Osteocyte (in vitro differentiated cells): ENCODE measurements at regions not wholly inside any gene's neighbourhood (a gene's known extent, or its start where the extent isn't known, plus 50 kb on each side); places are given as distances from the start of the nearest gene placed in this dataset.

Source experiments
- DNase-seq: peaks from one replicate; pipeline ENCODE4 v3.0.0; 2021; ENCODE audit warnings: mixed read lengths; ENCODE audit not compliant: unreplicated experiment; ENCODE audit errors: extremely low spot score
- H3K27ac Mint-ChIP-seq: one replicate; pipeline ENCODE4 v1.8.0; 2021; ENCODE audit warnings: mild to moderate bottlenecking, mixed read lengths; ENCODE audit not compliant: unreplicated experiment
- H3K27me3 Mint-ChIP-seq: one replicate; pipeline ENCODE4 v1.8.0; 2021; ENCODE audit warnings: mixed read lengths; ENCODE audit not compliant: unreplicated experiment
- H3K36me3 Mint-ChIP-seq: one replicate; pipeline ENCODE4 v1.8.0; 2021; ENCODE audit warnings: mixed read lengths; ENCODE audit not compliant: unreplicated experiment
- H3K4me1 Mint-ChIP-seq: one replicate; pipeline ENCODE4 v1.8.0; 2021; ENCODE audit warnings: mixed read lengths; ENCODE audit not compliant: unreplicated experiment
- H3K4me3 Mint-ChIP-seq: one replicate; pipeline ENCODE4 v1.8.0; 2021; ENCODE audit warnings: mild to moderate bottlenecking, moderate library complexity, mixed read lengths; ENCODE audit not compliant: unreplicated experiment
- H3K9me3 Mint-ChIP-seq: one replicate; pipeline ENCODE4 v1.8.0; 2021; ENCODE audit warnings: mixed read lengths; ENCODE audit not compliant: unreplicated experiment
- CTCF ChIP-seq: fragments of 200-600 bp; sonication (generic); IDR thresholded peaks from 2 replicates; pipeline ENCODE4 v1.5.0; 2021; ENCODE audit warnings: antibody characterized with exemption, mild to moderate bottlenecking, moderate library complexity

DNA sequence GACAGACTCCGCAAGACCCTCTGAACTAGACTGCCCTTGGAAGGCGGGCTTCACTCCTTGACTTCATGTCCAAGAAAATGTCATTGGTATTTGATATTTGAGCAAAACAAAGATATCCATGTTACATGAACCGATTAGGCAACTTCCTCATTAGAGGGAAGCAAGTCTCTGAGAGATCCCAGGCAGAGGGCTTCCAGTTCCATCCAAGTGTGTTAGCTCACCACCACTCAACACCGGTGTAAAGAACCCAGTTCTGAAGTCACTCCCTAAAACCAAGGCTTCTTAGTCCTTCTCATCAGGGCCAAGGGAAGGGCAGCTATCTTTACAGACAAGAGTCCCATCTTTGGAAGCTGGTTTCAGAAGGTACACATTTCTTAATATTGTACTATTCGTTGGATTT lies 87.2 kb upstream of the CDKN3 start:
- DNase-seq = no peak
- H3K27ac Mint-ChIP-seq = no peak overlapping the region
- H3K27me3 Mint-ChIP-seq = peaks cover 4% of the 10 kb centered on the region
- H3K9me3 Mint-ChIP-seq = no peaks in the 10 kb centered on the region
- peaks cover 20% of the 10 kb centered on the region for H3K4me1 Mint-ChIP-seq
- no peaks in the 10 kb centered on the region for H3K36me3 Mint-ChIP-seq
- no peak overlapping the region for H3K4me3 Mint-ChIP-seq
- TF ChIP-seq CTCF = no peak

- no peak overlapping the region for H3K27ac Mint-ChIP-seq
- no peaks in the 10 kb centered on the region for H3K36me3 Mint-ChIP-seq
- TF ChIP-seq CTCF = no peak
- H3K27me3 Mint-ChIP-seq = no peaks in the 10 kb centered on the region
- no peaks in the 10 kb centered on the region for H3K9me3 Mint-ChIP-seq
- DNase-seq = no peak
- peaks cover 20% of the 10 kb centered on the region for H3K4me1 Mint-ChIP-seq
- H3K4me3 Mint-ChIP-seq = no peak overlapping the region
Observed at GRCh38 chr14:54310151-54310850, 86.5 kb upstream of the CDKN3 start.

DNA sequence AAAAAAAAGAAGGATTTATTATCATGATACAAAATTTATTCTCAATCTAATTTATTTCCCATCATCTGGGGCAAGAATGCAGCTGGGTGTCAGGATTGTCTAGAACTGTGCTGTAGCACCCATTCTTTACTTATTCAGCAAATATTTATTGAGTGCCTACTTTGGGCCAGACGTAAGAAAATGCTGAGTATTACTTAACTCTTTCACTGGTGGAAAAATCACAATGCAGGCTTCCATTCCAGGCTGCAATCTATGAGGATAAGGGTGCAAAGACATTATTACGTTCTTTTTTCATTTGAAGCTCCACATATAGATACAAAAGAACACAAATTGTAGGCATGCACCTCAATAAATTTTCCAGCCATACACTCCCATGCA lies 86.0 kb upstream of the CDKN3 start:
- DNase-seq = no peak
- no peaks in the 10 kb centered on the region for H3K27me3 Mint-ChIP-seq
- no peak overlapping the region for H3K27ac Mint-ChIP-seq
- H3K4me3 Mint-ChIP-seq = no peak overlapping the region
- no peaks in the 10 kb centered on the region for H3K9me3 Mint-ChIP-seq
- H3K36me3 Mint-ChIP-seq = no peaks in the 10 kb centered on the region
- peaks cover 20% of the 10 kb centered on the region for H3K4me1 Mint-ChIP-seq
- no peak for TF ChIP-seq CTCF

DNA sequence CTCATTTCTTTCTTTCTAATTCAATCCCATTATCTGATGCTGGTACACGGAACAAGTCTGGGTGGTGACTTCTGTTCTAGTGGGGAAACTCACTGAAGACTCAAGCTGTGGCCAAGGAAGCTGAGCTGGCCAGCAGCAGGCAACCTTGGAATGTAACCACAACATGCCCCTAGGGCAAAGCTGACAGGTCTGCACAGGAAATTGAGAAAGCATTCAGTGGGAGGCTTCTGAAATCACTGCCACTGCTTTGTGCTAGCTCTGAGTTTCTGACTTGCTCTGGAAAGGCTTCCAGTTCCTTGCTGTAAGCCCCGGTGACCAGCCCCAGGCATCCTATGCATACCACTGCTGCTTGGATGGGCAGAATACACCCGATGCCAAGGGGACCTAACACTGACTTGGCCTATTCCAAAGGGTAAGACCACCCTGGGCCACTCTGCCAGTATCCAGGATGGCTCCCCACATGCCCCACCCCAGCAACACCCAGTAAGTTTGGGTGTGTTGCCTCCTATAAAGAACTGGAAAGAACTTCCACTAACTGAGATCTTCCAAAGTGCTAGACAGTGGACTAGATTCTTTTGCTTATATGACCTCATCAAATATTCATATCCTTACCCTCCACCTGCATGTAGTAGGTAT lies 84.5 kb upstream of the CDKN3 start:
- H3K36me3 Mint-ChIP-seq = no peaks in the 10 kb centered on the region
- H3K27ac Mint-ChIP-seq = peak overlapping the region; percentile 53
- H3K27me3 Mint-ChIP-seq = no peaks in the 10 kb centered on the region
- peaks cover 21% of the 10 kb centered on the region for H3K4me1 Mint-ChIP-seq
- DNase-seq = peak; percentile 91
- H3K4me3 Mint-ChIP-seq = no peak overlapping the region
- no peaks in the 10 kb centered on the region for H3K9me3 Mint-ChIP-seq
- no peak for TF ChIP-seq CTCF

DNA sequence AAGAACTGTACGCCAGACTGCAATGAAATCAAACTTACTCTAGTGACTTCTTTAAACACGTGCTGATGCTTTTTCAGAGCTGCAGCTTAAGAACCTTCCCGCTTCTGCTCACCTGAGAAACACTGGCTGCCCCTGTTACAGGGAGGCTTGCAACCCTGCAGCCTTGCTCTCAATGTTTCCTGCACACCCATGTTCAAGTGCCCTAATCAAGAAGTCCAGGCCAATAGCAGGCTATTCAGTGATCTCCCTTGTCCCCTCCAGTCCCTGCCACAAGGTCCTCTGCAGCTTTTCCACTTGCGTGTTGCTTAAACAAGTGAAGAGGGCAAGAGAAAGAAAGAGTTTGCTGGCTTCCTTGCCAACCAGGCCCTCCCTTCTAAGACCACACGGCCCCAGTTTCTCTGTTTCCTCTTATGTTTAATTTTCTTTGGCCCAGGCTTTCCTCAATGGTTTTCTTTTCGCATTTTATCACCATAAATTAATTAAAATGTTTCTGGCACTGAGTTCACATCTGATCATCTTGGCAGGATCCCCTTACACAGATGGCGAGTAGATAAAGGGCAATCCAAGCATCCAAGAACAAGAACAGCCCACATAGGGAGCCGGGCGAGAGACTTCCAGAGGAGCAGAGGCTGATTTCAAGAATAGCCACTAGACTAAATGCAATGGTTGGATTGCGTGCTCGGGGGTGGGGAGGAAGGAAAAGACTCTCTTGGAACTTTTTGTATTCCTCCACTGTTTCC lies 82.3 kb upstream of the CDKN3 start:
- H3K36me3 Mint-ChIP-seq = no peaks in the 10 kb centered on the region
- no peaks in the 10 kb centered on the region for H3K27me3 Mint-ChIP-seq
- no peaks in the 10 kb centered on the region for H3K9me3 Mint-ChIP-seq
- DNase-seq = no peak
- H3K4me1 Mint-ChIP-seq = peaks cover 18% of the 10 kb centered on the region
- no peak overlapping the region for H3K27ac Mint-ChIP-seq
- TF ChIP-seq CTCF = no peak
- no peak overlapping the region for H3K4me3 Mint-ChIP-seq
